ENCODE measurements at regions not wholly inside any gene's neighbourhood (a gene's known extent, or its start where the extent isn't known, plus 50 kb on each side); places are given as distances from the start of the nearest gene placed in this dataset.

DNA sequence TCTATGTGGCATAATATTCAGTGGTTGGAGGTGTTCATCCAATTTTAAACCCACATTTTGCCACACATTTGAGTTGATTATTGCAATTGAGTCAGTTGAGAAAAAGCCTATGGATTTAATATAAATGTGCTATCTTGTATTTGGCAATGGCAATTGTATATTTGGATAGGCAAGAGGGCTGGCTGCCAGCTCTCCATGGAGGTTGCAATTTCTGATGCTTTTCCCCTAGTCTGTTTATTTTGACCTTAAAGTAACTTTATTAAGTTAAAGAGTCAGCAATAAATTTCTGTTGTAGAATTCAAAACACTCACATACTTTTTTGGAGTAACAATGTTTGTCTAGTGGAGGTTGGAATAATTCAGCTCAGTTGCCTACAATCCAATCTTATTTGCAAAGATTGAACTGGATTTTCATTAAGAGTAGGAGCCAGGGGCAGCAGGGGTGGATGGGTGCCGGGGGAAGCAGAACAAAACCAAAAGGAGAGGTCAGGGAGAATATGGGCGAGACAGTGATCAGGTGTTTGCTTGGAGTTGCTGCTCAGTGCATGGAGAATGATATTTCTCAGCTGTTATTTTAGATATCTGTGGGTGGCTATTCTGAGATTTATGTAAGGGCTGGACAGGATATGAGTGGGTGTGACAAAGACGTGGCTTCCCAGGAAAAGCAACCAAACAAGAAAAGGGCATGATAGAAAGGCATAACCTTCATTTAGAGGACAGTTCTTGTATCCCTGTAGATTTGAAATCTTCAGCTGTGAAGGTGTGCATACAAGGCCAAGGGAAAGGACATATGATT lies 163.0 kb downstream of the HDGFL1 start:
- ATAC-seq (no peak), DNase-seq (ENCODE audit: low spot score) (no peak)
- Mint-ChIP-seq H3K4me1 (peaks cover 27% of the 10 kb centered on the region), H3K4me3 (no peak overlapping the region), H3K27me3 (ENCODE audit: low read depth) (no peaks in the 10 kb centered on the region; the same call in 1 of the 2 replicates), H3K9me3 (peaks cover 9% of the 10 kb centered on the region), H3K27ac (no peak overlapping the region), H3K36me3 (no peaks in the 10 kb centered on the region)
- TF ChIP-seq, protein P1, sequence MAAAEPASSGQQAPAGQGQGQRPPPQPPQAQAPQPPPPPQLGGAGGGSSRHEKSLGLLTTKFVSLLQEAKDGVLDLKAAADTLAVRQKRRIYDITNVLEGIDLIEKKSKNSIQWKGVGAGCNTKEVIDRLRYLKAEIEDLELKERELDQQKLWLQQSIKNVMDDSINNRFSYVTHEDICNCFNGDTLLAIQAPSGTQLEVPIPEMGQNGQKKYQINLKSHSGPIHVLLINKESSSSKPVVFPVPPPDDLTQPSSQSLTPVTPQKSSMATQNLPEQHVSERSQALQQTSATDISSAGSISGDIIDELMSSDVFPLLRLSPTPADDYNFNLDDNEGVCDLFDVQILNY (CRISPR knock-in tag; IDR thresholded peaks at IDR 0.05) = no peak
- TF ChIP-seq ZNF423 (CRISPR knock-in tag; IDR thresholded peaks at IDR 0.05) (no peak), ZNF671 (CRISPR knock-in tag; IDR thresholded peaks at IDR 0.05) (no peak), TEAD4 (CRISPR knock-in tag; IDR thresholded peaks at IDR 0.05) (no peak), JUN (CRISPR knock-in tag; IDR thresholded peaks at IDR 0.05) (no peak), TEAD1 (CRISPR knock-in tag; IDR thresholded peaks at IDR 0.05) (no peak), SOX15 (CRISPR knock-in tag; IDR thresholded peaks at IDR 0.05) (no peak)
- TF ChIP-seq, protein P2, sequence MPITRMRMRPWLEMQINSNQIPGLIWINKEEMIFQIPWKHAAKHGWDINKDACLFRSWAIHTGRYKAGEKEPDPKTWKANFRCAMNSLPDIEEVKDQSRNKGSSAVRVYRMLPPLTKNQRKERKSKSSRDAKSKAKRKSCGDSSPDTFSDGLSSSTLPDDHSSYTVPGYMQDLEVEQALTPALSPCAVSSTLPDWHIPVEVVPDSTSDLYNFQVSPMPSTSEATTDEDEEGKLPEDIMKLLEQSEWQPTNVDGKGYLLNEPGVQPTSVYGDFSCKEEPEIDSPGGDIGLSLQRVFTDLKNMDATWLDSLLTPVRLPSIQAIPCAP (CRISPR knock-in tag; IDR thresholded peaks at IDR 0.05) = no peak
- TF ChIP-seq, protein P3, sequence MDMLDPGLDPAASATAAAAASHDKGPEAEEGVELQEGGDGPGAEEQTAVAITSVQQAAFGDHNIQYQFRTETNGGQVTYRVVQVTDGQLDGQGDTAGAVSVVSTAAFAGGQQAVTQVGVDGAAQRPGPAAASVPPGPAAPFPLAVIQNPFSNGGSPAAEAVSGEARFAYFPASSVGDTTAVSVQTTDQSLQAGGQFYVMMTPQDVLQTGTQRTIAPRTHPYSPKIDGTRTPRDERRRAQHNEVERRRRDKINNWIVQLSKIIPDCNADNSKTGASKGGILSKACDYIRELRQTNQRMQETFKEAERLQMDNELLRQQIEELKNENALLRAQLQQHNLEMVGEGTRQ (CRISPR knock-in tag; IDR thresholded peaks at IDR 0.05) = no peak
- TF ChIP-seq, protein P4, sequence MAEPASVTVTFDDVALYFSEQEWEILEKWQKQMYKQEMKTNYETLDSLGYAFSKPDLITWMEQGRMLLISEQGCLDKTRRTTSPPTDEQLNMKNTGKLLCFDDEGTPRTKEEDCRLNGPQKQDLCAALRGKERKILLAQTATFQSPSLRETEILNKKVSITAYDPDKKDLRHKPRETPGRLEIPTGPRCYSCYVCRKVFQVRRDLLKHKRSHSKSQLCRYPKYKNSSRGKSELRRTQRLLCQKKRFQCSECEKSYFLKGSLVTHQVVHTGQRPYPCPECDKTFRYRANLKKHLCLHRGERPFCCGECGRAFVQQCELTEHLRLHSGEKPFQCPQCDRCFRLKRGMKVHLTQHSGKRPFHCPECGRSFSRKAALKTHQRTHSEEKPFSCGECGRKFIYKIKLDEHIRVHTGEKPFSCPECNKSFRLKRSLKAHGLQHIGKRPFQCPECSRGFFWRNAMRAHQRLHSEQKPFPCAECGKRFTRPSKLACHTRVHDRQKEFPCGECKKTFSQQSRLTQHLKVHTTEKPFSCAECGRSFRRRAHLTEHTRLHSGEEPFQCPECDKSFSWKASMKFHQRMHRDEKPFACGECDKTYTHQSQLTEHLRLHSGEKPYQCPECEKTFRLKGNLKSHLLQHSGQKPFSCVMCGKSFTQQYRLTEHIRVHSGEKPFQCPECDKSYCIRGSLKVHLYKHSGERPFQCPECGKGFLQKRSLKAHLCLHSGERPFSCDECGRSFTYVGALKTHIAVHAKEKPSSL (CRISPR knock-in tag; conservative IDR thresholded peaks at IDR 0.05) = no peak
- TF ChIP-seq, protein P5, sequence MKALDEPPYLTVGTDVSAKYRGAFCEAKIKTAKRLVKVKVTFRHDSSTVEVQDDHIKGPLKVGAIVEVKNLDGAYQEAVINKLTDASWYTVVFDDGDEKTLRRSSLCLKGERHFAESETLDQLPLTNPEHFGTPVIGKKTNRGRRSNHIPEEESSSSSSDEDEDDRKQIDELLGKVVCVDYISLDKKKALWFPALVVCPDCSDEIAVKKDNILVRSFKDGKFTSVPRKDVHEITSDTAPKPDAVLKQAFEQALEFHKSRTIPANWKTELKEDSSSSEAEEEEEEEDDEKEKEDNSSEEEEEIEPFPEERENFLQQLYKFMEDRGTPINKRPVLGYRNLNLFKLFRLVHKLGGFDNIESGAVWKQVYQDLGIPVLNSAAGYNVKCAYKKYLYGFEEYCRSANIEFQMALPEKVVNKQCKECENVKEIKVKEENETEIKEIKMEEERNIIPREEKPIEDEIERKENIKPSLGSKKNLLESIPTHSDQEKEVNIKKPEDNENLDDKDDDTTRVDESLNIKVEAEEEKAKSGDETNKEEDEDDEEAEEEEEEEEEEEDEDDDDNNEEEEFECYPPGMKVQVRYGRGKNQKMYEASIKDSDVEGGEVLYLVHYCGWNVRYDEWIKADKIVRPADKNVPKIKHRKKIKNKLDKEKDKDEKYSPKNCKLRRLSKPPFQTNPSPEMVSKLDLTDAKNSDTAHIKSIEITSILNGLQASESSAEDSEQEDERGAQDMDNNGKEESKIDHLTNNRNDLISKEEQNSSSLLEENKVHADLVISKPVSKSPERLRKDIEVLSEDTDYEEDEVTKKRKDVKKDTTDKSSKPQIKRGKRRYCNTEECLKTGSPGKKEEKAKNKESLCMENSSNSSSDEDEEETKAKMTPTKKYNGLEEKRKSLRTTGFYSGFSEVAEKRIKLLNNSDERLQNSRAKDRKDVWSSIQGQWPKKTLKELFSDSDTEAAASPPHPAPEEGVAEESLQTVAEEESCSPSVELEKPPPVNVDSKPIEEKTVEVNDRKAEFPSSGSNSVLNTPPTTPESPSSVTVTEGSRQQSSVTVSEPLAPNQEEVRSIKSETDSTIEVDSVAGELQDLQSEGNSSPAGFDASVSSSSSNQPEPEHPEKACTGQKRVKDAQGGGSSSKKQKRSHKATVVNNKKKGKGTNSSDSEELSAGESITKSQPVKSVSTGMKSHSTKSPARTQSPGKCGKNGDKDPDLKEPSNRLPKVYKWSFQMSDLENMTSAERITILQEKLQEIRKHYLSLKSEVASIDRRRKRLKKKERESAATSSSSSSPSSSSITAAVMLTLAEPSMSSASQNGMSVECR (CRISPR knock-in tag; IDR thresholded peaks at IDR 0.05; ENCODE audit: borderline replicate concordance) = no peak
- TF ChIP-seq, protein P6, sequence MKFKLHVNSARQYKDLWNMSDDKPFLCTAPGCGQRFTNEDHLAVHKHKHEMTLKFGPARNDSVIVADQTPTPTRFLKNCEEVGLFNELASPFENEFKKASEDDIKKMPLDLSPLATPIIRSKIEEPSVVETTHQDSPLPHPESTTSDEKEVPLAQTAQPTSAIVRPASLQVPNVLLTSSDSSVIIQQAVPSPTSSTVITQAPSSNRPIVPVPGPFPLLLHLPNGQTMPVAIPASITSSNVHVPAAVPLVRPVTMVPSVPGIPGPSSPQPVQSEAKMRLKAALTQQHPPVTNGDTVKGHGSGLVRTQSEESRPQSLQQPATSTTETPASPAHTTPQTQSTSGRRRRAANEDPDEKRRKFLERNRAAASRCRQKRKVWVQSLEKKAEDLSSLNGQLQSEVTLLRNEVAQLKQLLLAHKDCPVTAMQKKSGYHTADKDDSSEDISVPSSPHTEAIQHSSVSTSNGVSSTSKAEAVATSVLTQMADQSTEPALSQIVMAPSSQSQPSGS (CRISPR knock-in tag; IDR thresholded peaks at IDR 0.05; ENCODE audit: borderline replicate concordance, low read depth) = no peak
- POLR2A ChIA-PET = no interaction called here
- CTCF ChIA-PET = interaction anchor here (0.8 kb wide), 1 partner anchor 214 kb away, joined by 4 read pairs; no protein-coding TSS in a partner anchor

DNA sequence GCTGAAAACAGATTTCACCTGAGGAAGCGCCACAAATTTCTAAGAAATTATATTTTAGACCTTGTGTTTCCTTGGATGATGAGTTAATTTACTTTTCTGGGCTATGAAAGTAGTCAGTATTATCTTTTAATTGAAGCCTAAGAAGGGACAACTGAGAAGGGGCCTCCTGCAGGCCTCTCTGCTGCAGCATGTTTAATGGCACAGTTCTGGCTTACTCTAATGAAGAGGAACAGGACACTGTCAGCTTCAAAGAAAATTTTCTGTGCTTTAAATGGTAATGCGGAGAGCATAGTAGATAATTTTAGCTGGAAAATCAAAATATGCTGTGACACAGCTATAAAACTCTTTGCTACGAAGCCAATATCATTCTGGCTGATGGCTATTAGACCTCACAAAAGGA lies 167.4 kb downstream of the HDGFL1 start:
- ATAC-seq = peak; percentile 23; the same call in 1 of the 2 replicates
- Mint-ChIP-seq H3K27ac (0 out of 2 replicates have a peak overlapping the region, but pooled peaks have one; percentile 20), H3K4me3 (no peak overlapping the region), H3K9me3 (peaks cover 9% of the 10 kb centered on the region), H3K27me3 (ENCODE audit: low read depth) (no peaks in the 10 kb centered on the region; the same call in 1 of the 2 replicates), H3K4me1 (peaks cover 19% of the 10 kb centered on the region), H3K36me3 (no peaks in the 10 kb centered on the region)
- POLR2A ChIA-PET = interaction anchor here (1.5 kb wide), 1 partner anchor 1143 kb away, joined by 5 read pairs; the partner anchor contains the start of gene SOX4
- DNase-seq (ENCODE audit: low spot score) = no peak
- CTCF ChIA-PET = interaction anchor here (0.6 to 2.0 kb wide), 15 partner anchors 9 to 1140 kb away, joined by 3 to 12 read pairs (median 3); no protein-coding TSS in a partner anchor
- TF ChIP-seq, protein P7, sequence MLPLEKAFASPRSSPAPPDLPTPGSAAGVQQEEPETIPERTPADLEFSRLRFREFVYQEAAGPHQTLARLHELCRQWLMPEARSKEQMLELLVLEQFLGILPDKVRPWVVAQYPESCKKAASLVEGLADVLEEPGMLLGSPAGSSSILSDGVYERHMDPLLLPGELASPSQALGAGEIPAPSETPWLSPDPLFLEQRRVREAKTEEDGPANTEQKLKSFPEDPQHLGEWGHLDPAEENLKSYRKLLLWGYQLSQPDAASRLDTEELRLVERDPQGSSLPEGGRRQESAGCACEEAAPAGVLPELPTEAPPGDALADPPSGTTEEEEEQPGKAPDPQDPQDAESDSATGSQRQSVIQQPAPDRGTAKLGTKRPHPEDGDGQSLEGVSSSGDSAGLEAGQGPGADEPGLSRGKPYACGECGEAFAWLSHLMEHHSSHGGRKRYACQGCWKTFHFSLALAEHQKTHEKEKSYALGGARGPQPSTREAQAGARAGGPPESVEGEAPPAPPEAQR (CRISPR knock-in tag; IDR thresholded peaks at IDR 0.05) = no peak
- TF ChIP-seq OVOL2 (CRISPR knock-in tag; IDR thresholded peaks at IDR 0.05; ENCODE audit: borderline replicate concordance) = no peak
- TF ChIP-seq, protein P2 (CRISPR knock-in tag; IDR thresholded peaks at IDR 0.05) = no peak
- no peak for TF ChIP-seq ZNF317 (CRISPR knock-in tag; IDR thresholded peaks at IDR 0.05; ENCODE audit: borderline replicate concordance, low read depth)
- TF ChIP-seq SP1 (CRISPR knock-in tag; conservative IDR thresholded peaks at IDR 0.05) = no peak
- no peak for TF ChIP-seq JUN (CRISPR knock-in tag; IDR thresholded peaks at IDR 0.05)
- no peak for TF ChIP-seq FOXP1 (CRISPR knock-in tag; IDR thresholded peaks at IDR 0.05; ENCODE audit: borderline replicate concordance)
- no peak for TF ChIP-seq PRRX2 (CRISPR knock-in tag; IDR thresholded peaks at IDR 0.05)
- TF ChIP-seq GRHL2 (CRISPR knock-in tag; IDR thresholded peaks at IDR 0.05; ENCODE audit: insufficient replicate concordance, severe bottlenecking) = no peak
- no peak for TF ChIP-seq ZNF423 (CRISPR knock-in tag; IDR thresholded peaks at IDR 0.05)
